ENCODE measurements at regions not wholly inside any gene's neighbourhood (a gene's known extent, or its start where the extent isn't known, plus 50 kb on each side); places are given as distances from the start of the nearest gene placed in this dataset.

GRCh38 chr12:131452444-131452860, 258.4 kb upstream of the SFSWAP start:
- no peaks in the 10 kb centered on the region for H3K9me3 Mint-ChIP-seq
- H3K4me3 Mint-ChIP-seq: no peak overlapping the region
- peaks cover 0 to 3% (median 3%) of the 10 kb centered on the region in 3 donors for H3K27me3 Mint-ChIP-seq (ENCODE audit: low read depth in 3 of 3)
- no peaks in the 10 kb centered on the region for H3K4me1 Mint-ChIP-seq
- no peaks in the 10 kb centered on the region for H3K36me3 Mint-ChIP-seq
- H3K27ac Mint-ChIP-seq: no peak overlapping the region
- peak in 1 of 3 donors; percentile 5 for DNase-seq

DNA sequence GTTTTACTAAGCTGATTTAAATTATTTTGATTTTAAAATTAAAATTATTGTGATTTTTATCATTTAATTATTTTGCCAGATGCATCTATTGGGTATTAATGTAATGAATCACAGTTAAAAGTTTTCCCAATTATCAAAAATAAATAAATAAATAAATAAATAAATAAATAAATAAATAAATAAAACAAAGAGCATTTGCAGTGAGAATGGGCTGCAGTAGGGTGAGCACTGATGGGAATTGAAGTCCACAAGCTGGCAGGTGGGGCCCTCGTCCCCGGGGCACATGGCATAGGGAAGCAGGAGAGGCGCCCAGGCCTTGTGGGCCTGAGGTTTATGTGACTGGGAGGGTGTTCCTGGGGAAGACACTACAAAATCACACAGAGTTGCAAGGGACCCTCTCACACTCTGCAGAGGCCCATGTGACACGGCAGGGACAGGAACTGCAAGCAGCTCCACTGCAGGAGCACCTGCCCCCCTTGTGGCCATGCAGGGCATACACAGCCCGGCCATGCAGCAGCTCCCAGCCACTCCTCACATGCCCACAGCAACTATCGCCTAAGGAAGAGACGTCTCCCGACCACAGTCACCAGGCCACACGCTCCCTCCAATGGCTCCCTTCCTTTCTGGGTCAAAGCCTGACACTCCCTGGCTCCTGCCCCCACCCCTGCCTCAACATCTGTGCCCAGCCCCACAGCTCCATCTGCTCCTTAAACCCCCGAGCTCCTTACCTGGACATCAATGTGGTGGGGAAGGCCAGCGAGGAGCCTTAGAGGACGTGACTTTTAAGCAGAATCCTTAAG, 256.3 kb upstream of the SFSWAP start:
- Mint-ChIP-seq H3K4me1 (no peaks in the 10 kb centered on the region), H3K27me3 (ENCODE audit: low read depth in 3 of 3) (peaks cover 0 to 3% (median 2%) of the 10 kb centered on the region in 3 donors), H3K27ac (no peak overlapping the region), H3K4me3 (no peak overlapping the region), H3K36me3 (no peaks in the 10 kb centered on the region), H3K9me3 (no peaks in the 10 kb centered on the region)
- DNase-seq: no peak

DNA sequence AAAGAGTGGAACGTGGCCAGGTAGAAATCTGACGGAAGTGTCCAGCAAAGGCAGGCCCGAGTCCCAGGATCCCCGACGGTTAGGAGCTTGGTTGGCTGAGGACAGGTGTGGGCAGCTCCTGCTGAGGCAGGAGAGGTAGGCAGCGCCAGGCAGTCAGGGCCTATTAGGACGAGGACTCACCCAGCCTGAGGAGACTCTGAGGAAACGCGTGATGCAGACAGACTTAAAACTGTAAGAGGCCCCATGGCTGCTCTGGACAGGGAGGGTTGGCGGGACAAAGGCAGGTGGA, 255.7 kb upstream of the SFSWAP start:
- Mint-ChIP-seq H3K36me3 (no peaks in the 10 kb centered on the region), H3K9me3 (no peaks in the 10 kb centered on the region), H3K27ac (no peak overlapping the region), H3K27me3 (ENCODE audit: low read depth in 3 of 3) (peaks cover 0 to 4% (median 2%) of the 10 kb centered on the region in 3 donors), H3K4me3 (no peak overlapping the region), H3K4me1 (no peaks in the 10 kb centered on the region)
- no peak for DNase-seq

GRCh38 chr12:131455581-131456110, 255.2 kb upstream of the SFSWAP start:
- no peak for DNase-seq
- Mint-ChIP-seq H3K36me3 (no peaks in the 10 kb centered on the region), H3K27ac (no peak overlapping the region), H3K27me3 (ENCODE audit: low read depth in 3 of 3) (peaks cover 0 to 7% (median 2%) of the 10 kb centered on the region in 3 donors), H3K9me3 (no peaks in the 10 kb centered on the region), H3K4me1 (no peaks in the 10 kb centered on the region), H3K4me3 (no peak overlapping the region)

- H3K27ac Mint-ChIP-seq: no peak overlapping the region
- H3K9me3 Mint-ChIP-seq: no peaks in the 10 kb centered on the region
- no peaks in the 10 kb centered on the region for H3K4me1 Mint-ChIP-seq
- DNase-seq: no peak
- H3K36me3 Mint-ChIP-seq: no peaks in the 10 kb centered on the region
- peaks cover 0 to 7% (median 2%) of the 10 kb centered on the region in 3 donors for H3K27me3 Mint-ChIP-seq (ENCODE audit: low read depth in 3 of 3)
- no peak overlapping the region for H3K4me3 Mint-ChIP-seq
These were observed 254.4 kb upstream of the SFSWAP start for GRCh38 chr12:131456301-131457027.

DNA sequence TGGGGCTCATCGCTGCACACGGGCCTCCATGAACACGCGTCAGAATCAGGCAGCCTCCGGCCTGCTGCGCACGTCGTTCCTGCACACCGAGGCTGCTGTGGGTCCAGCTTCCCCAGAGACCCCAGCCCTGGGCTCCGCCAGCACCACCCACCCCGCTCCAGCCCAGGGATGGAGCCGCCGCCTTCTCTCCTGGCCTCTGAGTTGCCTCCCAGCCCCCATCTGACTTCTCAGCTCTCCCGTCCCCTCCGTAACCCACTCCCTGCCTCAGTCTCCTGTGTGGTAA, 253.9 kb upstream of the SFSWAP start:
- DNase-seq: no peak
- Mint-ChIP-seq H3K4me1 (no peaks in the 10 kb centered on the region), H3K27me3 (ENCODE audit: low read depth in 3 of 3) (peaks cover 0 to 7% (median 2%) of the 10 kb centered on the region in 3 donors), H3K36me3 (no peaks in the 10 kb centered on the region), H3K4me3 (no peak overlapping the region), H3K9me3 (no peaks in the 10 kb centered on the region), H3K27ac (no peak overlapping the region)

DNA sequence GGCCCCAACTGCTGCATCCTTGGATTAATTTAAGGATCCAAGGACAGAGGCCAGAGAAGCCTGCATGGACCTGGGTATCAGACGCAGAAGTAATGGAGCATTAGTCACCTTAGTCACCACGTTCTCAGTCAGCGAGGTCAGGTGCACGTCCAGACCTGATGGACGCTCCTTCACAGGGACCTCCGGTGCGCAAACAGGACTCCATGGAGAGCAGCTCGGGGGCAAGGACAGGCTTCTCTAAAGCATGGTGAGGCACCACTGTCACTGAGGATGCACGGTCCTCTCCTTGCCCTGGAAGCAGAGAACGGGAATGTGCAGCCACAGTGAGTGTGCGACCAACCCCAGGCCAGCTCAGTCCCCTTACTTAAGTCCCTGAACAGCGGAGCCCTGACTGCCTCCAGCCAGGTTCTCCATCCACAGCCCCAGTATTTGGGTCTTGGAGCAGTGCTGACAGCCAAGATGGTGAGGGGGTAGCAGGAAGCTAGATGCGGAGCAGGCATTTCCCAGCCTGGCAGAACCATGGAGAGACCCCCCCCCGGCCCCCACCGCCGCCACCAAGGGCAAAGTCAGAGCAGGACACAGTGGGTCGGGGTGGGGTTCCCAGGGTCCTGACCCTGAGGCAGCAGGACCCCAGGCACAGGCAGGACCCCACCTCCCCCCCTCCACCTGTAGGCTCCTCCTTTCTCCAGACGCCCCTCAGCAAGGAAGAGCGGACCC, 253.4 kb upstream of the SFSWAP start:
- no peaks in the 10 kb centered on the region for H3K36me3 Mint-ChIP-seq
- H3K27me3 Mint-ChIP-seq (ENCODE audit: low read depth in 3 of 3): peaks cover 0 to 7% (median 2%) of the 10 kb centered on the region in 3 donors

GRCh38 chr12:131458048-131458374, 252.9 kb upstream of the SFSWAP start:
- Mint-ChIP-seq H3K27me3 (ENCODE audit: low read depth in 3 of 3) (peaks cover 0 to 7% (median 2%) of the 10 kb centered on the region in 3 donors), H3K4me1 (no peaks in the 10 kb centered on the region), H3K36me3 (no peaks in the 10 kb centered on the region), H3K4me3 (no peak overlapping the region), H3K9me3 (no peaks in the 10 kb centered on the region), H3K27ac (no peak overlapping the region)
- no peak for DNase-seq

More for the DNA sequence above, 253.4 kb upstream of the SFSWAP start:
- H3K4me3 Mint-ChIP-seq: no peak overlapping the region
- H3K4me1 Mint-ChIP-seq: no peaks in the 10 kb centered on the region
- no peaks in the 10 kb centered on the region for H3K9me3 Mint-ChIP-seq
- H3K27ac Mint-ChIP-seq: no peak overlapping the region
- DNase-seq: no peak

DNA sequence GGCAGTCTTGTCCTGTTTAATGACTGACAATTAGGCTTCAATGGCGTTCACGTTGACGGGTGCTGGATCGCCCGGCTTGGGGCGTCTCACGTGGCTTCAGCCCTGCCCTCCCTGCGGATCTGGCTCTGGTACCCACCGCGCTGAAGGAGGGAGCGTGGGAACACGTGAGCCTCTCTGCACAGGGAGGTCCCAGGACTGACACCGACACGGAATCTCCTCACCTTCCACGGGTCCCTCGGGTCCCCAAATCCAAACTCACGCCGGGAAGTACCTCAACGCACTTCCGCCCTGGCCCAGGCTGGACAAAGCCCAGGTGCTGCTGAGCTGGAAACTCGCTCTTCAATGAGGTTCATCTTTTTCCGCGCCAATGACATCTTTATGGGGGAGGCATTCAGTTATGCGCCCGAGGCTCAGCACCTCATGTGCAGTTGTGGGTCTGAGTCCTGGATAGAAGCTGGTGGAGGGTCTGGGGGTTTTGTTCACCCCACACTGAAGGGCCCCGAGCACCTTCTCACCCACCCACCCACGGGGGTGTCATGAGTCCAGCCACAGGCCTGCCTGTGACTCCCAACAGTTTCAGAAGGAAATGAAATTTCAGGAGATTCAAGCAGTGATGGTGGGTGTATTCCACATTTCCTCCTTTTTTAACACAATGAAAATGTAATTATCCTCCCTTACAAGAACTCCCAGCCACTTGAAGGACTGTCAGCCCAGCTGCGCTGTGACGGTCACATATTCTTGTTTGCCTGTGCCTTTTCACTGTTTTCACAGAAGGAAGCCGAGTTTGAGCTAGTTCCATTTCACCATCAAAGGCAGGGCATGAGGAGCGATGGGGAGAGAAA, 251.7 kb upstream of the SFSWAP start:
- H3K4me1 Mint-ChIP-seq: no peaks in the 10 kb centered on the region
- no peak for DNase-seq
- H3K9me3 Mint-ChIP-seq: no peaks in the 10 kb centered on the region
- H3K4me3 Mint-ChIP-seq: no peak overlapping the region
- H3K36me3 Mint-ChIP-seq: no peaks in the 10 kb centered on the region
- peaks cover 0 to 7% (median 5%) of the 10 kb centered on the region in 3 donors for H3K27me3 Mint-ChIP-seq (ENCODE audit: low read depth in 3 of 3)
- H3K27ac Mint-ChIP-seq: no peak overlapping the region

GRCh38 chr12:131459773-131460365, 251.0 kb upstream of the SFSWAP start:
- no peak overlapping the region for H3K27ac Mint-ChIP-seq
- peaks cover 0 to 7% (median 5%) of the 10 kb centered on the region in 3 donors for H3K27me3 Mint-ChIP-seq (ENCODE audit: low read depth in 3 of 3)
- H3K4me3 Mint-ChIP-seq: no peak overlapping the region
- no peak for DNase-seq
- H3K9me3 Mint-ChIP-seq: no peaks in the 10 kb centered on the region
- H3K36me3 Mint-ChIP-seq: no peaks in the 10 kb centered on the region
- no peaks in the 10 kb centered on the region for H3K4me1 Mint-ChIP-seq

GRCh38 chr12:131460520-131460919, 250.4 kb upstream of the SFSWAP start:
- H3K27ac Mint-ChIP-seq: no peak overlapping the region
- no peak overlapping the region for H3K4me3 Mint-ChIP-seq
- no peaks in the 10 kb centered on the region for H3K36me3 Mint-ChIP-seq
- DNase-seq: no peak
- peaks cover 0 to 7% (median 5%) of the 10 kb centered on the region in 3 donors for H3K27me3 Mint-ChIP-seq (ENCODE audit: low read depth in 3 of 3)
- H3K9me3 Mint-ChIP-seq: no peaks in the 10 kb centered on the region
- no peaks in the 10 kb centered on the region for H3K4me1 Mint-ChIP-seq

- H3K36me3 Mint-ChIP-seq: no peaks in the 10 kb centered on the region
- peaks cover 0 to 7% (median 5%) of the 10 kb centered on the region in 3 donors for H3K27me3 Mint-ChIP-seq (ENCODE audit: low read depth in 3 of 3)
- H3K4me3 Mint-ChIP-seq: no peak overlapping the region
- H3K9me3 Mint-ChIP-seq: no peaks in the 10 kb centered on the region
- no peak overlapping the region for H3K27ac Mint-ChIP-seq
- no peaks in the 10 kb centered on the region for H3K4me1 Mint-ChIP-seq
- DNase-seq: no peak
These were observed 249.8 kb upstream of the SFSWAP start for GRCh38 chr12:131461096-131461495.

- Mint-ChIP-seq H3K27ac (no peak overlapping the region), H3K36me3 (no peaks in the 10 kb centered on the region), H3K9me3 (no peaks in the 10 kb centered on the region), H3K27me3 (ENCODE audit: low read depth in 3 of 3) (peaks cover 0 to 10% (median 3%) of the 10 kb centered on the region in 3 donors), H3K4me1 (no peaks in the 10 kb centered on the region), H3K4me3 (no peak overlapping the region)
- no peak for DNase-seq
These were observed 247.7 kb upstream of the SFSWAP start for GRCh38 chr12:131463174-131463573.

All from immature natural killer cell (primary cell).